A204.1 (cell line): ENCODE measurements at regions not wholly inside any gene's neighbourhood (a gene's known extent, or its start where the extent isn't known, plus 50 kb on each side); places are given as distances from the start of the nearest gene placed in this dataset.
"Not testable (repeated sequence)": the region's sequence is repeated elsewhere in the genome, so short reads cannot be mapped to it uniquely, and the experiment has no call there.

Experiments used
- FAIRE-seq: peaks from 2 replicates; lab custom pipeline; 2012; peaks lifted over from hg19 to GRCh38; lab: Jason Lieb, UNC

GRCh38 chr6:100322886-100323285, 141.8 kb downstream of the SIM1 start:
- FAIRE-seq = no peak

DNA sequence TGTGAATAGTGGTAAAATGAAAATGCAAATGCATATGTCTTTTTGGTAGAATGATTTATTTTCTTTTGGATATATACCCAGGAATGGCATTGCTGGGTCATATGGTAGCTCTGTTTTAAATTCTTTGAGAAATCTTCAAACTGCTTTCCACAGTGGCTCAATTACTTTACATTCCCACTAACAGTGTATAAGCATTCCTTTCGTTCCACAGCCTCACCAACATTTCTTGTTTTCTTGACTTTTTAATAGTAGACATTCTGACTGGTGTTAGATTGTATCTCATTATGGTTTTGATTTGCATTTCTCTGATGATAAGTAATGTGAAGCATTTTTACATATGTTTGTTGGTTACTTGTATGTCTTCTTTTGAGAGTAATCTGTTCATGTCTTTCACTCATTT, 144.0 kb downstream of the SIM1 start:
- no peak for FAIRE-seq

DNA sequence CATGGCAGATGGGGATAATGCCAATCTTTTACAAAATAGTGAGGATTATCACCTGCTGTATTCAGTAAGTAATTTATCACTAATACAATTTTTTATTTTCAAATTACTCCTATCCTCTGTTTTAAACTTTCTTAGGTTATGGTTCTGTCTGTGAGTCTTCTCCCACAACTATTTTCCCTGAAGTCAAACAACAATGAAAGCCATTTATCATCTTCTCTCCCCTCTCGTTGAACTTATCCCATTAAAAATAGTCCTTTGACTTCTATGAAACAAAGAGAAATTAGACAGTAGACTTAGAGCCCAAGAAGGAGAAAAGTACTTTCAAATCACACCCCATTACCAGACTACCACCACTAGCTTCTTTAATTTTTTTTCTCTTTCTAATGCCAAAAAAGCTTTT, 147.7 kb downstream of the SIM1 start:
- no peak for FAIRE-seq

DNA sequence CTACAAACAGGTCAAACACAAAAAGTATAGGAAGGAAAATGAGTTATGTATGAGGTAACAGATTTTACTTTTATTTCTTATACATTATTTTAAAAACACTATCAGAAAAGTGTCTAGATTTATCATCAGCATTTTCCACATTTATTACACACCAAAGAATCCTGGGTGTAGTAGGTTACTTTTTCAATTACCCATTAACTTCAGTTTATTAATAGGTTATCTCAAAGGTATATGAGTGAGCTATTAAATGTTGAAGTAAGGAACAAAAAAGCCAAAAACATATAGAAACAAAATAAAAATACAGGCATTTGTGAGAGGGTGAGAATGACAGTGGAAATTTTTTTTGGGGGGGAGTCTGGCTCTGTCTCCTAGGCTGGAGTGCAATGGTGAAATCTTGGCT, 150.5 kb downstream of the SIM1 start:
- no peak for FAIRE-seq

- FAIRE-seq = no peak
Observed at GRCh38 chr6:100311707-100312251, 152.9 kb downstream of the SIM1 start.

DNA sequence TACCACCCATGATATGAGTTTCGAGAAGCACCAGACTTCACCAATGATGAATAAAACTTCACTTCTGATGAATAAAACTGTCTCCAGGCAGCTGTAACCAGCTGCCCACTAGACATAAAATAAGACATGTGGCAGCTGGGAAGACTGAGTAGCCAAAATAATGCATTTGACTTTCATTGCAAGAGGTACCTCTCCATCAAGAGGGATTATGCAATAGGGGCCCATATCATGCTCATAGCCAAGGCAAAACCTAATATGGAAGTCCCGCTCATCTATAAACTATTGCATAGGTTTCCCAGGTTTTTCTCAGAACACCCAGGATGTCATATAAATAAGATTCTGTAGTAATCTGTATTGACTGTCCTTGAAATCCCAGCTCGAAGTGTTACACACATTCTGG, 155.5 kb downstream of the SIM1 start:
- FAIRE-seq = no peak

DNA sequence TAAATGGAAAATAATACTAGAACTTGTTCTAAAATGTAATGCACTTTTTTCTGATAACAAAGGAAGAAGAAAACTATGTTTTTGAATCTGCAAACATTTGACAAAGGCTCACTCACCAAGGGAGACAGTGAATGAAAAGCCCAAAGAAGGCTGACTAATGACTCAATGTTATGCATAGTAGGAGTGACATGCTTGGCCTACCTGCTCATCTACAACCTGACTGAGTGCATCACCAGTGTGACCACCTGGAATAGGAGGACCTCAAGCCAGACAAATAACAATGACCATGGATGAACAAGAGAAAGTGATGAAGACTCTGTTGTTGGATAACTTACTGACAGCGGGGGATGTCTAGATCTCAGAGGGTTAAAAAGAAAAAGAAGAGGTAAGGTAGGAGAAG, 157.2 kb downstream of the SIM1 start:
- no peak for FAIRE-seq

GRCh38 chr6:100305209-100305869, 159.4 kb downstream of the SIM1 start:
- no peak for FAIRE-seq

DNA sequence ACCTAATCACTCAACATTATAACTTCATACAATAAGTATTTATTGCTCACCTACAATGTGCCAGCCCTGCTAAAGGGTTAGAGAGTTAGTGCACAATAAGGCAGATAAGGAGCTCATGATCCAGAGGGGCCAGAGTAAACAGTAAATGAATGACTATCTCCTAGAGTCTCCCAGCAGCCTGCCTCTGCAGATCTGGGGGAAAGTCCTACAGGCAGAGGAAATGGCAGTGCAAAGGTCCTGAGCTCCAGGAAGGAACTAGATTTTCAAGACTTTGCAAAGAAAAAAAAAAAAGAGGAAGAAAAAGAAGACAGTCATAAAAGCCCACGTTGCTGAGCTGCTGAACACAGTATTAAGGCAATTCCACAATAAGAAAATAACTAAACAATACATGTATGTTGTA, 160.1 kb downstream of the SIM1 start:
- FAIRE-seq = no peak

- FAIRE-seq = no peak
Observed at GRCh38 chr6:100301731-100302130, 163.0 kb downstream of the SIM1 start.

DNA sequence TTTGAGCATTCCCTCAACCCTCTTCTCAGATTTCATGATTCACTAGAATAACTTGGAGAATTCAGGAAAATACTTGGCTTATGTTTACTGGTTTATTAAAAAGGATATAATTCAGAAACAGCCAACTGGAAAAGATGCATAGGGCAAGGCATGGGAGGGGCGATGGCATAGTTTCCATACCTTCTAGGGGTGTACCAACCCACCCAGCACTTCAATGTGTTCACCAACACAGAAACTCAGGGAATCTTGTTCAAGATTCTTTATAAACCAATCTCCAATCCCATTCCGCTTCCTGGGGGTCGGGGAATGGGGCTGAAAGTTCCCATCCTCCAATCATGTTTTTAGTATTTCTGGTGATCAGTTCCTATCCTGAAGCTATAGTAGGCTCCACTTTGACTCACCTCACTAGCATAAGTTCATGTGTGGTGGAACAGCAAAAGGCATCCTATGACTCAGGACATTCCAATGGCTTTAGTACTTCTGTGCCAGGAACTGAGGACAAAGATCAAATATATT, 164.4 kb downstream of the SIM1 start:
- no peak for FAIRE-seq

- no peak for FAIRE-seq
Observed at GRCh38 chr6:100296810-100297544, 167.7 kb downstream of the SIM1 start.

GRCh38 chr6:100295172-100295571, 169.5 kb downstream of the SIM1 start:
- FAIRE-seq = not testable (repeated sequence)

GRCh38 chr6:100289285-100289684, 175.4 kb downstream of the SIM1 start:
- no peak for FAIRE-seq

DNA sequence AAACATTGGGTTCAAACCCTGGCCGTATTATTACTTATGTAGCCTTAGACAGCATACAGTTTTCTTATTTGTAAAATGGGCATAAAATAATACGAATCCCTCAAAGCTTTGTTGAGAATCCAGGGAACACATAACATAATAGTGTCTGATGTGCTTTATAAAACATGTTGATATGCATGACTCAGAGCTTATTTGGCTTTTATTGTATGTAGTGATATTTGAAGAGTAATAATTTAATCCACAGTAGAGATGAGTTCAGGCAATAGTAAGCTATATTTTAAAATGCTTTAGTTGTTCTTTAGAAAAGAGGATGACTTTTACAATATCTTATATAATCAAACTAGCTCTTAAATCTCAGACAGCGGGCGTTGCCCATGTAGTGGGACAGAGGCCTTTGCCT, 176.4 kb downstream of the SIM1 start:
- FAIRE-seq = no peak

GRCh38 chr6:100283285-100283684, 181.4 kb downstream of the SIM1 start:
- no peak for FAIRE-seq

- FAIRE-seq = no peak
Observed at GRCh38 chr6:100281471-100281901, 183.2 kb downstream of the SIM1 start.

DNA sequence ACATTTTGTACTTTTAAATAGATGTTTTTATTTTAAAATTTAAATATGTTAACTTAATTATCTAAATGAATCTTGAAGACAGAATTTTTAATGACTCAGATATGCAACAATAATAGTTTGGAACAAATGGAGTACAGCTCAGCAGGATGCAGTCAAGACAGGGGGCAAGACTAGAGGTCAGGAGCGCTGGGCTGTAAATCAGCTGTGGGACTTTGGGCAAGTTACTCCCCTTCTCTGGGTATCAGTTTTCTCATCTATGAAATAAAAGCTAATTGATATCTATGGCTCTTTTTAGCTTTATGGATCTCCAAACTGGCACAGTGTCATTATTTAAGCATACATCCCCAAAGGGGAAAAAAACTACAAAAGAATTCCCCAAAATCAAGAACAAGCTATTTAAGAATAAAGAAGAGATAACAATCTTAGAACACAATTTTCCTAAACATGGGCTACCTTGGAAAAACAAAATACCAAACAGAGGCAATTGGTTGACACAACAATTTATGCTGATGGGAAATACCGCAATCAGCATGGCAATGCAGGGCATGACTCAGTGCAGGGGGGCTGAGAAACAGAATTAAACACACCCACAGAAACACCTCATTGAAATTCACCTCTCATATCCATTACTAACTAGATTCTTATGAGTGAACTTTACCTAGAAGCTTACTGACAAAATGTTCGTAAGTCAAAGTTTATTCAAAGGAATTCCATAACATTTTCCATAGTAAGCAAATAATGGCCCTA, 188.2 kb downstream of the SIM1 start:
- no peak for FAIRE-seq

DNA sequence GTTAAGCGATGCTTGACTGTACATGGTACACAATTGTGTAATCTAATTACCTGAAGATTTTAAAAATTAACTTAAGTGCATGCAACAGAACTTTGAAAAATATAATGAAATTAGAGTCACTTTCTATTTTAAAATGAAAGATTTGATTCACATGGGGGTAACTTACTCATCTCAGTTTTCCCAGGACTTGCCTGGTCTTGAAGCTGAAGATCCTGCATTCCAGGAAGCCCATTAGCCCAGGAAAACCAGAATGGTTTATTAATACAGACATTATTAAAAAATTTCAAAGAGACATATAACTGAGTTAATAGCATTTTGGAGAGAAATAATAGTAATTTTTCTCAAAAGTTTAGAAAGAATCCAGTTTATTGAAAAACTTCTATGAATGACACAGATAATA, 190.6 kb downstream of the SIM1 start:
- FAIRE-seq = no peak

DNA sequence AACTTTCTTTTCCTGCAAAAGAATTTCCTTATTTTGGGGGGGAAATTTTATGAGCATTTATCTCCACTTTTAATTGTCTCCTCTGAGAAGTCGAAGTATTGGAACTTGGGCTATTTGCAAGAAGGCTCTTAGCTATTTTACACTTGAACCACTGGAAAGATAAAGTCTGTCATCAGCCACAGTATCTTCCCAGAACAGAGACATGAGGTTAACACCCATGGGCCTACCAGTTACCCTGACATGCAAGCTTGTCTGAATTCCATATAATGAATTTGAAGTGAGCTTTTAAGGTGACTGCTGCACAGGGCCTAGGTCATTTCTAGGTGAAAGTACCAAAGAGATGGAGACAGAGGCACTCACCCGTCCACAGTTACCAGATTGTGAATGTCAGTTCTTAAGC, 193.1 kb downstream of the SIM1 start:
- no peak for FAIRE-seq

GRCh38 chr6:100271202-100271601, 193.5 kb downstream of the SIM1 start:
- FAIRE-seq = no peak

DNA sequence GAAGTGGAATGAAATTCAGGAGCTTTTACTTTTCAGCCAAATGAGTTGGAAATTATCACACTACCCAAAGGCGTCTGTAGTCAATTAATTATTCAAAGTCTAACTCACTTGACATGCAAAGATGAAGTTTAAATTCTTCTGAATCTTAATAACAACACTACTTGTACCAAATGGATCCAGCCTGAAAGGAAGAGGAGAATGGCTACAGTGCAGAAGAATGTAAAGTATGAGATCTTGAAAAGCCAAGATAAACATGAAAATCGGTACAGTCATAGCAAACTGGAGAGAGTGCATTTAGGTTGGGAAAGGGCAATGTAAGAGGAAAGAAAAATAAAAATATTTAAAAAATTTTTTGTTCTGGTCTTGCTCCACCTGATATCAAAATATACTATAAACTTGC, 195.5 kb downstream of the SIM1 start:
- no peak for FAIRE-seq

DNA sequence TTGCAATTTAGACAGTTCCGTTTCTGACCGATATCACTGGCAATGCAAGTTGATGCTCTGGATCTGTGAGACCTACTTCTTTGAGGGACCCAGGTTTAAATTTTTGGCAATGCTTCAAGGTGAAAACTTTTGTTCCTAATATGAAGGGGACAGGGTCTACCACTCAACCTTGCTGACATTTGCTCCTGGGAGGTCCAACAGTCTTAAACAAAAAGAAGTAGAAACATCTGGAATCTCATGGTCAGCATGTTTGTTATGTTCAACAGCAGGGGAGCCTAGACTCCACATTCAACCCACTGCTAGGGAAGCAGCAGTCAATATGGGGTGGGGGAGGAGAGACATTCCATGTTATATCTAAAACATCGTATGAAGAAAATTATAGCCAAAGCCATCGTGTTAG, 196.4 kb downstream of the SIM1 start:
- FAIRE-seq = no peak
